ENCODE measurements at regions not wholly inside any gene's neighbourhood (a gene's known extent, or its start where the extent isn't known, plus 50 kb on each side); places are given as distances from the start of the nearest gene placed in this dataset.

GRCh38 chr6:135739288-135739687 lies 112.2 kb upstream of the PDE7B start:
- Histone ChIP-seq H3K36me3 (ENCODE audit: control insufficient read depth in 4 of 4, insufficient read depth in 4 of 4, low read length in 4 of 4) (no peaks in the 10 kb centered on the region), H3K4me1 (ENCODE audit: control insufficient read depth in 5 of 5, insufficient read depth in 5 of 5, low read length in 5 of 5) (no peaks in the 10 kb centered on the region), H3K27me3 (ENCODE audit: control insufficient read depth in 3 of 3, insufficient read depth in 3 of 3, low read length in 2 of 3) (no peaks in the 10 kb centered on the region), H3K27ac (ENCODE audit: low read depth in 1 of 2, low read length in 1 of 2) (no peak overlapping the region), H3K9me3 (ENCODE audit: control insufficient read depth in 4 of 4, insufficient read depth in 3 of 4, low read length in 3 of 4) (no peaks in the 10 kb centered on the region), H3K9ac (ENCODE audit: insufficient read depth in 1 of 2, low read length in 2 of 2) (no peak overlapping the region), H3K4me3 (no peak overlapping the region)
- WGBS, 2 donors: 63 to 73% methylated on average over 7 of the region's 7 CpGs
- no peak for ATAC-seq (ENCODE audit: insufficient read depth, low FRiP score)
- no peak for TF ChIP-seq CTCF (IDR thresholded peaks at IDR 0.05; ENCODE audit: control extremely low read depth, extremely low read depth)
- DNase-seq: no peak

- no peak for TF ChIP-seq CTCF (IDR thresholded peaks at IDR 0.05; ENCODE audit: control extremely low read depth, extremely low read depth)
- no peak for DNase-seq
- no peak overlapping the region for H3K9ac ChIP-seq (ENCODE audit: insufficient read depth in 1 of 2, low read length in 2 of 2)
- H3K9me3 ChIP-seq (ENCODE audit: control insufficient read depth in 4 of 4, insufficient read depth in 3 of 4, low read length in 3 of 4): no peaks in the 10 kb centered on the region
- no peak overlapping the region for H3K4me3 ChIP-seq
- no peaks in the 10 kb centered on the region for H3K36me3 ChIP-seq (ENCODE audit: control insufficient read depth in 4 of 4, insufficient read depth in 4 of 4, low read length in 4 of 4)
- no peaks in the 10 kb centered on the region for H3K4me1 ChIP-seq (ENCODE audit: control insufficient read depth in 5 of 5, insufficient read depth in 5 of 5, low read length in 5 of 5)
- WGBS, 2 donors: 71% methylated on average over 1 of the region's 1 CpG
- no peak overlapping the region for H3K27ac ChIP-seq (ENCODE audit: low read depth in 1 of 2, low read length in 1 of 2)
- no peaks in the 10 kb centered on the region for H3K27me3 ChIP-seq (ENCODE audit: control insufficient read depth in 3 of 3, insufficient read depth in 3 of 3, low read length in 2 of 3)
- ATAC-seq (ENCODE audit: insufficient read depth, low FRiP score): no peak
These were observed 110.9 kb upstream of the PDE7B start for GRCh38 chr6:135740580-135740979.

GRCh38 chr6:135743476-135743875 lies 108.0 kb upstream of the PDE7B start:
- WGBS, 2 donors: 91 to 94% methylated on average over 5 of the region's 5 CpGs
- Histone ChIP-seq H3K9ac (ENCODE audit: insufficient read depth in 1 of 2, low read length in 2 of 2) (no peak overlapping the region), H3K4me1 (ENCODE audit: control insufficient read depth in 5 of 5, insufficient read depth in 5 of 5, low read length in 5 of 5) (no peaks in the 10 kb centered on the region), H3K4me3 (no peak overlapping the region), H3K9me3 (ENCODE audit: control insufficient read depth in 4 of 4, insufficient read depth in 3 of 4, low read length in 3 of 4) (no peaks in the 10 kb centered on the region), H3K27ac (ENCODE audit: low read depth in 1 of 2, low read length in 1 of 2) (no peak overlapping the region), H3K27me3 (ENCODE audit: control insufficient read depth in 3 of 3, insufficient read depth in 3 of 3, low read length in 2 of 3) (no peaks in the 10 kb centered on the region), H3K36me3 (ENCODE audit: control insufficient read depth in 4 of 4, insufficient read depth in 4 of 4, low read length in 4 of 4) (no peaks in the 10 kb centered on the region)
- no peak for TF ChIP-seq CTCF (IDR thresholded peaks at IDR 0.05; ENCODE audit: control extremely low read depth, extremely low read depth)
- ATAC-seq (ENCODE audit: insufficient read depth, low FRiP score) (no peak), DNase-seq (no peak)

GRCh38 chr6:135748189-135748588 lies 103.3 kb upstream of the PDE7B start:
- Histone ChIP-seq H3K36me3 (ENCODE audit: control insufficient read depth in 4 of 4, insufficient read depth in 4 of 4, low read length in 4 of 4) (no peaks in the 10 kb centered on the region), H3K9ac (ENCODE audit: insufficient read depth in 1 of 2, low read length in 2 of 2) (no peak overlapping the region), H3K4me3 (no peak overlapping the region), H3K27ac (ENCODE audit: low read depth in 1 of 2, low read length in 1 of 2) (no peak overlapping the region), H3K4me1 (ENCODE audit: control insufficient read depth in 5 of 5, insufficient read depth in 5 of 5, low read length in 5 of 5) (no peaks in the 10 kb centered on the region), H3K9me3 (ENCODE audit: control insufficient read depth in 4 of 4, insufficient read depth in 3 of 4, low read length in 3 of 4) (peaks cover 0 to 2% (median 0%) of the 10 kb centered on the region in 4 donors), H3K27me3 (ENCODE audit: control insufficient read depth in 3 of 3, insufficient read depth in 3 of 3, low read length in 2 of 3) (no peaks in the 10 kb centered on the region)
- 85 to 89% methylated on average over 3 of the region's 3 CpGs for WGBS, 2 donors
- no peak for TF ChIP-seq CTCF (IDR thresholded peaks at IDR 0.05; ENCODE audit: control extremely low read depth, extremely low read depth)
- DNase-seq (no peak), ATAC-seq (ENCODE audit: insufficient read depth, low FRiP score) (no peak)
